ENCODE measurements at regions not wholly inside any gene's neighbourhood (a gene's known extent, or its start where the extent isn't known, plus 50 kb on each side); places are given as distances from the start of the nearest gene placed in this dataset.
A peak's percentile ranks its signal among the peaks of the same experiment; 100 is the strongest.

DNA sequence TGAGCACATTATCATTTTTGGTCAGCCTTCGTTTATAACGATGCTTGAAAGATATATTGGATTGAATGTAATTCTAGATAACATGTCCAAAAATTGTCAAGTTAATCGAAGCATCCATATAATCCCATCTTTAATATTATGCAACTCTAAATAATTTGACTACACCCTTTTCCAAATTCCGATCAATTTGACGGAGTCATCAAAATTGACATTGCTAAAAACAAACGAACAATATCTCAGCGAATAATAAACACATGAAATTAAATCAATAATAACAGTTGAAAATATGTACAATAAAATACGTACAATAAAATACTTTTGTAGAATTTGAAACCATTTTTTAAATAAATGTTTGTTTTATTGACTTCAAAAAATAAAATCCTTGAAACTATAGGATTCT, 1516.4 kb downstream of the EFNB2 start:
- no peaks in the 10 kb centered on the region for H3K79me1 ChIP-seq (ENCODE audit: low read depth in 1 of 2, low read length in 2 of 2)
- no peaks in the 10 kb centered on the region for H3K36me3 ChIP-seq (ENCODE audit: control insufficient read depth, insufficient read depth, low read length)
- H3K23ac ChIP-seq (ENCODE audit: low read depth, low read length) = no peak overlapping the region
- H4K91ac ChIP-seq (ENCODE audit: insufficient read depth, low read depth, low read length) = no peak overlapping the region
- H3K9ac ChIP-seq (ENCODE audit: low read depth, low read length) = no peak overlapping the region
- no peaks in the 10 kb centered on the region for H3K9me1 ChIP-seq (ENCODE audit: insufficient read depth, low read length)
- WGBS, 2 experiments (ENCODE audit: extremely low coverage in 2 of 2, insufficient read length in 1 of 2) = no CpG with 5 or more reads among the region's 8 CpGs
- H2AK9ac ChIP-seq (replicated peaks; ENCODE audit: low read depth, low read length, poor library complexity) = no peak overlapping the region
- TF ChIP-seq NFE2L2 (IDR thresholded peaks at IDR 0.05; ENCODE audit: low read depth, low read length) = no peak
- 0 out of 2 replicates have a peak, but pooled peaks have one; percentile 12 for TF ChIP-seq MAFK (IDR thresholded peaks at IDR 0.05; ENCODE audit: low read depth, low read length)
- H3K4me1 ChIP-seq (ENCODE audit: control insufficient read depth, insufficient read depth, low read length) = no peaks in the 10 kb centered on the region
- no peak overlapping the region for H4K5ac ChIP-seq (ENCODE audit: low read depth, low read length)
- no peak overlapping the region for H2BK5ac ChIP-seq (ENCODE audit: low read depth, low read length, poor library complexity, severe bottlenecking)
- H2AFZ ChIP-seq (replicated peaks; ENCODE audit: low read length, poor library complexity) = no peak overlapping the region
- no peak overlapping the region for H3K4ac ChIP-seq (ENCODE audit: low read depth, low read length)
- no peak for DNase-seq
- H3K27me3 ChIP-seq (ENCODE audit: control insufficient read depth, insufficient read depth, low read length) = no peaks in the 10 kb centered on the region
- H3K18ac ChIP-seq (ENCODE audit: low read depth, low read length) = no peak overlapping the region
- in situ Hi-C loops (cut with MboI; ENCODE audit: low sequenced_read_pairs) = no loop called here
- no peak overlapping the region for H3K4me3 ChIP-seq (ENCODE audit: insufficient read depth, low read depth, low read length)
- ChIA-PET POLR2A (ENCODE audit: unreplicated experiment) (no interaction called here), CTCF (no interaction called here)
- no peak overlapping the region for H3K27ac ChIP-seq (ENCODE audit: insufficient read depth, low read length)
- intact Hi-C loops (cut with micrococcal nuclease) = no loop called here
- H2BK20ac ChIP-seq (ENCODE audit: low read depth, low read length) = no peak overlapping the region
- no peaks in the 10 kb centered on the region; the same call in 1 of the 2 replicates for H3K9me3 ChIP-seq (ENCODE audit: control insufficient read depth, insufficient read depth, low read length)
- no TSS peak for BruUV-seq (replicated peaks)
- no peak overlapping the region for H2AK5ac ChIP-seq (ENCODE audit: low read depth, low read length)
- dilution Hi-C loops (cut with HindIII; ENCODE audit: low sequenced_read_pairs, unreplicated experiment) = no loop called here
- no peak overlapping the region for H2BK15ac ChIP-seq (ENCODE audit: low read depth, low read length)
- no peak overlapping the region for H4K8ac ChIP-seq (ENCODE audit: low read depth in 2 of 2, low read length in 2 of 2)
- H3K4me2 ChIP-seq (ENCODE audit: low read depth, low read length) = no peak overlapping the region
- no peak overlapping the region for H3K56ac ChIP-seq (ENCODE audit: extremely low read depth, insufficient read depth, low read length)
- H3K14ac ChIP-seq (replicated peaks; ENCODE audit: low read depth, low read length) = no peak overlapping the region
- no peak overlapping the region for H2BK120ac ChIP-seq (ENCODE audit: low read depth, low read length)
- no peaks in the 10 kb centered on the region for H4K20me1 ChIP-seq (ENCODE audit: insufficient read depth, low read length)
- ATAC-seq (ENCODE audit: low read depth) = no peak

Data from IMR-90 (cell line).